GM12878 (cell line): ENCODE measurements at regions not wholly inside any gene's neighbourhood (a gene's known extent, or its start where the extent isn't known, plus 50 kb on each side); places are given as distances from the start of the nearest gene placed in this dataset.

Experiments used
- ATAC-seq: fragments of 200-7000 bp; cut with Tn5 transposase; 3 replicates; pipeline ENCODE4 v1.9.1; 2020; ENCODE audit warnings: mild to moderate bottlenecking, moderate library complexity
- BruUV-seq: library from RNA; stranded (reverse); fragments of 400-500 nt; replicated peaks from 2 replicates; lab custom pipeline; 2021; lab: Mats Ljungman, UMichigan
- CTCF ChIA-PET: fragments of 300-600 bp; sonication (Branson Sonifier 250); formaldehyde crosslinking; extraction: SDS; loops from one replicate; lab custom pipeline; 2021; ENCODE audit warnings: inconsistent platforms; lab: Yijun Ruan, JAX
- POLR2A ChIA-PET: fragments of 350-600 bp; formaldehyde crosslinking; extraction: SDS; loops from one replicate; lab custom pipeline; 2021; ENCODE audit warnings: inconsistent platforms; lab: Charles Lee
- RAD21 ChIA-PET: fragments of 300-600 bp; sonication (Branson Sonifier 250); formaldehyde crosslinking; loops from one replicate; lab custom pipeline; 2023; ENCODE audit warnings: antibody characterized with exemption; ENCODE audit not compliant: unreplicated experiment; lab: Charles Lee
- SMC1A ChIA-PET: fragments of 300-600 bp; sonication (Branson Sonifier 250); formaldehyde crosslinking; loops from one replicate; lab custom pipeline; 2023; ENCODE audit not compliant: unreplicated experiment, uncharacterized antibody; lab: Charles Lee
- DNase-seq: peaks from one replicate; pipeline ENCODE4 v3.0.0-alpha.2; 2011; ENCODE audit warnings: low read depth, low spot score
- FAIRE-seq: peaks from 3 replicates; lab custom pipeline; 2011; peaks lifted over from hg19 to GRCh38; lab: Jason Lieb, UNC
- H2AFZ ChIP-seq: 2 replicates; pipeline ENCODE4 v1.6.0; 2011; ENCODE audit warnings: low read depth, low read length, control low read depth; ENCODE audit not compliant: control insufficient read depth
- H3K27ac ChIP-seq: 2 replicates; pipeline ENCODE4 v1.5.1; 2011; ENCODE audit warnings: control low read depth; ENCODE audit not compliant: control insufficient read depth, insufficient read depth
- H3K27me3 ChIP-seq, 2 experiments: replicated peaks in 1 of 2; 2 replicates each; pipeline versions ENCODE4 v1.6.0 to v1.6.1; 2011; ENCODE audit warnings: low read length in 1 of 2; ENCODE audit not compliant: control insufficient read depth in 2 of 2, insufficient read depth in 2 of 2
- H3K36me3 ChIP-seq, 2 experiments: 2 replicates each; pipeline ENCODE4 v1.5.1; 2011; ENCODE audit warnings: low read length in 1 of 2; ENCODE audit not compliant: control insufficient read depth in 2 of 2, insufficient read depth in 2 of 2
- H3K4me1 ChIP-seq: 2 replicates; pipeline ENCODE4 v1.6.1; 2011; ENCODE audit warnings: mild to moderate bottlenecking, low read length, moderate library complexity, mixed read lengths; ENCODE audit not compliant: control insufficient read depth, insufficient read depth
- H3K4me2 ChIP-seq: 2 replicates; pipeline ENCODE4 v1.6.0; 2011; ENCODE audit warnings: control low read depth; ENCODE audit not compliant: control insufficient read depth, insufficient read depth
- H3K4me3 ChIP-seq: fragments of 200-600 bp; sonication (generic); 2 replicates; pipeline ENCODE4 v1.5.1; 2016
- H3K79me2 ChIP-seq: 2 replicates; pipeline ENCODE4 v1.6.0; 2011; ENCODE audit warnings: low read length; ENCODE audit not compliant: control insufficient read depth, insufficient read depth
- H3K9ac ChIP-seq: 2 replicates; pipeline ENCODE4 v1.8.0; 2011; ENCODE audit warnings: low read length, control low read depth, mixed read lengths; ENCODE audit not compliant: control insufficient read depth, insufficient read depth
- H3K9me3 ChIP-seq: replicated peaks from 3 replicates; pipeline ENCODE4 v1.5.1; 2011; ENCODE audit warnings: mild to moderate bottlenecking, low read length; ENCODE audit not compliant: control insufficient read depth, insufficient read depth
- H4K20me1 ChIP-seq: 2 replicates; pipeline ENCODE4 v1.6.0; 2011; ENCODE audit not compliant: control insufficient read depth, insufficient read depth
- ASH2L ChIP-seq: fragments of 300-600, 200-600 bp; sonication (generic); IDR thresholded peaks from 2 replicates; pipeline ENCODE4 v1.6.1; 2017; ENCODE audit warnings: low read depth, mild to moderate bottlenecking, borderline replicate concordance
- ATF7 ChIP-seq: fragments of 450-650 bp; IDR thresholded peaks from 2 replicates; pipeline ENCODE4 v1.6.1; 2016; ENCODE audit warnings: low read depth, mild to moderate bottlenecking
- BACH1 ChIP-seq: fragments of 450-650 bp; IDR thresholded peaks from 2 replicates; pipeline ENCODE4 v1.6.1; 2017; ENCODE audit warnings: mild to moderate bottlenecking, borderline replicate concordance
- CEBPB ChIP-seq, 2 experiments: fragments of 150-350 bp in 1 of 2; IDR thresholded peaks; 2 replicates each; pipeline ENCODE4 v1.6.1; 2012 to 2014; ENCODE audit warnings: low read depth in 2 of 2, low read length in 2 of 2, borderline replicate concordance in 1 of 2, inconsistent platforms in 1 of 2
- EED ChIP-seq: sonication (generic); IDR thresholded peaks from 2 replicates; pipeline ENCODE4 v1.6.1; 2016; ENCODE audit warnings: antibody characterized with exemption, low read depth
- FOXK2 ChIP-seq: fragments of 450-650 bp; IDR thresholded peaks from 2 replicates; pipeline ENCODE4 v1.6.1; 2017; ENCODE audit warnings: mild to moderate bottlenecking, moderate library complexity
- HDAC2 ChIP-seq: fragments of 200-600 bp; sonication (generic); IDR thresholded peaks from 2 replicates; pipeline ENCODE4 v1.6.1; 2017
- LARP7 ChIP-seq: fragments of 450-650 bp; IDR thresholded peaks from 2 replicates; pipeline ENCODE4 v1.6.1; 2017; ENCODE audit warnings: mild to moderate bottlenecking
- NFXL1 ChIP-seq: fragments of 450-650 bp; IDR thresholded peaks from 2 replicates; pipeline ENCODE4 v1.6.1; 2017; ENCODE audit warnings: antibody characterized with exemption, mild to moderate bottlenecking, borderline replicate concordance
- NR2C2 ChIP-seq: IDR thresholded peaks from 2 replicates; pipeline ENCODE4 v1.6.1; 2011; ENCODE audit warnings: borderline replicate concordance, low read depth; ENCODE audit not compliant: control insufficient read depth, insufficient read length
- PML ChIP-seq: IDR thresholded peaks from 2 replicates; pipeline ENCODE4 v1.6.1; 2012; ENCODE audit warnings: low read length, inconsistent platforms
- SUZ12 ChIP-seq: fragments of 200-600 bp; sonication (generic); IDR thresholded peaks from one replicate; pipeline ENCODE4 v1.6.1; 2018; ENCODE audit warnings: antibody characterized with exemption, mild to moderate bottlenecking; ENCODE audit not compliant: unreplicated experiment
- TBL1XR1 ChIP-seq: IDR thresholded peaks from 2 replicates; pipeline ENCODE4 v1.6.1; 2012; ENCODE audit warnings: low read depth, low read length, improper control_type of control experiment
- in situ Hi-C: fragments of 300-500 bp; cut with MboI; formaldehyde crosslinking; loops from 9 replicates; pipeline ENCODE4 v1.14.3; 2018; ENCODE audit warnings: mixed read lengths
- intact Hi-C: fragments of 100-400 bp; cut with micrococcal nuclease; formaldehyde crosslinking; loops from one replicate; pipeline ENCODE4 v1.14.2; 2022; ENCODE audit not compliant: unreplicated experiment
- TF ChIP-seq, protein P1 (sequence below): fragments of 450-650 bp; conservative IDR thresholded peaks from 2 replicates; pipeline ENCODE4 v1.6.1; 2017; ENCODE audit warnings: mild to moderate bottlenecking, moderate library complexity
- TF ChIP-seq, protein P2 (sequence below): fragments of 450-650 bp; IDR thresholded peaks from 2 replicates; pipeline ENCODE4 v1.6.1; 2016; ENCODE audit warnings: mild to moderate bottlenecking, moderate library complexity, borderline replicate concordance

DNA sequence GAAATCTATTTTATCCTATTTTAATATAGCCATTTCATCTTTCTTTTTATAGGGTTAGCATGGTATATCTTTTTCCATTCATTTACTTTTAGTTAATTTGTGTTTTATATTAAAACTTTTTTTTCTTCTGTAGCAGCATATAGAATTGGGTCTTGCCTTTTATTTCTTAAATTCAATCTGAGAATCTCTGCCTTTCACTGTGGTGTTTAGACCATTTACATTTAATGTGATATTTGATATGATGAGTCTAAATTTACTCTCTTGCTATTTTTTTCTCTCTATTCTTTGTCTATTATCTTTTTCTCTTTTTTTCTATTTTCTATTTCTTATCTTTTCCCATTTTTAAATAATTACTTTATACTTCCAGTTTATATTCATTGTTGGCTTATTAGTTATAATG is 105.4 kb upstream of the HAND2 start:
- no peak overlapping the region for H3K4me2 ChIP-seq
- CTCF ChIA-PET: no interaction called here
- H2AFZ ChIP-seq: no peak overlapping the region
- intact Hi-C loops (no loop called here), in situ Hi-C loops (no loop called here)
- H3K27ac ChIP-seq: no peak overlapping the region
- ATAC-seq: no peak
- BruUV-seq: no TSS peak
- TF ChIP-seq NR2C2: no peak
- TF ChIP-seq CEBPB (IDR thresholded peaks at IDR 0.05; ENCODE audit: borderline replicate concordance in 1 of 2, low read depth in 2 of 2, low read length in 2 of 2): no peak
- no peak for TF ChIP-seq EED
- TF ChIP-seq, protein P1, sequence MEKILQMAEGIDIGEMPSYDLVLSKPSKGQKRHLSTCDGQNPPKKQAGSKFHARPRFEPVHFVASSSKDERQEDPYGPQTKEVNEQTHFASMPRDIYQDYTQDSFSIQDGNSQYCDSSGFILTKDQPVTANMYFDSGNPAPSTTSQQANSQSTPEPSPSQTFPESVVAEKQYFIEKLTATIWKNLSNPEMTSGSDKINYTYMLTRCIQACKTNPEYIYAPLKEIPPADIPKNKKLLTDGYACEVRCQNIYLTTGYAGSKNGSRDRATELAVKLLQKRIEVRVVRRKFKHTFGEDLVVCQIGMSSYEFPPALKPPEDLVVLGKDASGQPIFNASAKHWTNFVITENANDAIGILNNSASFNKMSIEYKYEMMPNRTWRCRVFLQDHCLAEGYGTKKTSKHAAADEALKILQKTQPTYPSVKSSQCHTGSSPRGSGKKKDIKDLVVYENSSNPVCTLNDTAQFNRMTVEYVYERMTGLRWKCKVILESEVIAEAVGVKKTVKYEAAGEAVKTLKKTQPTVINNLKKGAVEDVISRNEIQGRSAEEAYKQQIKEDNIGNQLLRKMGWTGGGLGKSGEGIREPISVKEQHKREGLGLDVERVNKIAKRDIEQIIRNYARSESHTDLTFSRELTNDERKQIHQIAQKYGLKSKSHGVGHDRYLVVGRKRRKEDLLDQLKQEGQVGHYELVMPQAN: no peak
- TF ChIP-seq ASH2L: no peak
- no peak for TF ChIP-seq SUZ12
- no peak for TF ChIP-seq HDAC2
- TF ChIP-seq PML: no peak
- TF ChIP-seq BACH1: no peak
- no peak for TF ChIP-seq LARP7
- TF ChIP-seq, protein P2, sequence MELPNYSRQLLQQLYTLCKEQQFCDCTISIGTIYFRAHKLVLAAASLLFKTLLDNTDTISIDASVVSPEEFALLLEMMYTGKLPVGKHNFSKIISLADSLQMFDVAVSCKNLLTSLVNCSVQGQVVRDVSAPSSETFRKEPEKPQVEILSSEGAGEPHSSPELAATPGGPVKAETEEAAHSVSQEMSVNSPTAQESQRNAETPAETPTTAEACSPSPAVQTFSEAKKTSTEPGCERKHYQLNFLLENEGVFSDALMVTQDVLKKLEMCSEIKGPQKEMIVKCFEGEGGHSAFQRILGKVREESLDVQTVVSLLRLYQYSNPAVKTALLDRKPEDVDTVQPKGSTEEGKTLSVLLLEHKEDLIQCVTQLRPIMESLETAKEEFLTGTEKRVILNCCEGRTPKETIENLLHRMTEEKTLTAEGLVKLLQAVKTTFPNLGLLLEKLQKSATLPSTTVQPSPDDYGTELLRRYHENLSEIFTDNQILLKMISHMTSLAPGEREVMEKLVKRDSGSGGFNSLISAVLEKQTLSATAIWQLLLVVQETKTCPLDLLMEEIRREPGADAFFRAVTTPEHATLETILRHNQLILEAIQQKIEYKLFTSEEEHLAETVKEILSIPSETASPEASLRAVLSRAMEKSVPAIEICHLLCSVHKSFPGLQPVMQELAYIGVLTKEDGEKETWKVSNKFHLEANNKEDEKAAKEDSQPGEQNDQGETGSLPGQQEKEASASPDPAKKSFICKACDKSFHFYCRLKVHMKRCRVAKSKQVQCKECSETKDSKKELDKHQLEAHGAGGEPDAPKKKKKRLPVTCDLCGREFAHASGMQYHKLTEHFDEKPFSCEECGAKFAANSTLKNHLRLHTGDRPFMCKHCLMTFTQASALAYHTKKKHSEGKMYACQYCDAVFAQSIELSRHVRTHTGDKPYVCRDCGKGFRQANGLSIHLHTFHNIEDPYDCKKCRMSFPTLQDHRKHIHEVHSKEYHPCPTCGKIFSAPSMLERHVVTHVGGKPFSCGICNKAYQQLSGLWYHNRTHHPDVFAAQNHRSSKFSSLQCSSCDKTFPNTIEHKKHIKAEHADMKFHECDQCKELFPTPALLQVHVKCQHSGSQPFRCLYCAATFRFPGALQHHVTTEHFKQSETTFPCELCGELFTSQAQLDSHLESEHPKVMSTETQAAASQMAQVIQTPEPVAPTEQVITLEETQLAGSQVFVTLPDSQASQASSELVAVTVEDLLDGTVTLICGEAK: no peak
- no peak for TF ChIP-seq TBL1XR1
- TF ChIP-seq ATF7: no peak
- TF ChIP-seq NFXL1: no peak
- TF ChIP-seq FOXK2: no peak
- no peaks in the 10 kb centered on the region for H3K79me2 ChIP-seq
- POLR2A ChIA-PET: no interaction called here
- DNase-seq: no peak
- no peaks in the 10 kb centered on the region for H4K20me1 ChIP-seq
- no peaks in the 10 kb centered on the region for H3K27me3 ChIP-seq
- no peak for FAIRE-seq
- SMC1A ChIA-PET: no interaction called here
- H3K9ac ChIP-seq: no peak overlapping the region
- no peaks in the 10 kb centered on the region for H3K36me3 ChIP-seq
- H3K9me3 ChIP-seq: no peaks in the 10 kb centered on the region
- RAD21 ChIA-PET: no interaction called here
- H3K4me1 ChIP-seq: no peaks in the 10 kb centered on the region
- no peak overlapping the region for H3K4me3 ChIP-seq
